Gastrocnemius medialis (tissue), 4 donors: ENCODE measurements at regions not wholly inside any gene's neighbourhood (a gene's known extent, or its start where the extent isn't known, plus 50 kb on each side); places are given as distances from the start of the nearest gene placed in this dataset.

ENCODE experiments used
- ATAC-seq, 2 donors: fragments of 150-250 bp; one replicate each; pipeline ENCODE4 v1.9.1; 2016
- DNase-seq, 2 donors: peaks; one replicate each; pipeline ENCODE4 v3.0.0-alpha.2; 2019
- H3K27ac ChIP-seq, 4 donors: fragments of 200-600 bp; sonication (generic); 1 replicate in 1 of 4; 2 replicates in 3 of 4; pipeline ENCODE4 v1.5.1; 2016 to 2018; ENCODE audit warnings: mild to moderate bottlenecking in 2 of 4, moderate library complexity in 1 of 4
- H3K27me3 ChIP-seq, 3 donors: fragments of 200-600 bp; sonication (generic) in 2 of 3; 1 replicate in 1 of 3; 2 replicates in 2 of 3; pipeline versions ENCODE4 v1.5.1 to v1.6.0; 2016 to 2019; ENCODE audit warnings: mild to moderate bottlenecking in 1 of 3, moderate library complexity in 1 of 3
- H3K36me3 ChIP-seq, 2 donors: fragments of 200-600 bp; sonication (generic) in 1 of 2; one replicate each; pipeline ENCODE4 v1.5.1; 2017 to 2018
- H3K4me1 ChIP-seq, 2 donors: fragments of 200-600 bp; sonication (generic) in 1 of 2; one replicate each; pipeline ENCODE4 v1.5.1; 2016 to 2017; ENCODE audit warnings: mild to moderate bottlenecking in 2 of 2
- H3K4me3 ChIP-seq, 4 donors: fragments of 200-600 bp; sonication (generic) in 3 of 4; 1 replicate in 1 of 4; 2 replicates in 3 of 4; pipeline ENCODE4 v1.5.1; 2016 to 2019; ENCODE audit warnings: mild to moderate bottlenecking in 2 of 4
- H3K9me3 ChIP-seq, 3 donors: fragments of 200-600 bp; sonication (generic) in 2 of 3; 1 replicate in 1 of 3; 2 replicates in 2 of 3; pipeline ENCODE4 v1.5.1; 2016 to 2019
- POLR2A ChIP-seq, 2 donors: fragments of 450-650 bp; IDR thresholded peaks; one replicate each; pipeline ENCODE4 v1.6.1; 2017; ENCODE audit warnings: antibody characterized with exemption in 2 of 2, mild to moderate bottlenecking in 2 of 2, moderate library complexity in 2 of 2
- in situ Hi-C, 4 donors: fragments of 200-750 bp; cut with MboI; loops; one replicate each; pipeline versions ENCODE4 v1.15.0 to v1.8.0; 2017; ENCODE audit warnings: low sequenced_read_pairs in 4 of 4
- intact Hi-C: fragments of 100-400 bp; cut with DNase I; formaldehyde crosslinking; loops from one replicate; pipeline ENCODE4 v1.15.1; 2023; ENCODE audit warnings: low total_unique reads
- TF ChIP-seq, protein P1 (sequence below), 5 experiments: fragments of 450-650 bp in 3 of 5; fragments of 200-600 bp in 2 of 5; sonication (generic) in 2 of 5; IDR thresholded peaks in 4 of 5; conservative IDR thresholded peaks in 1 of 5; 1 replicate in 4 of 5; 2 replicates in 1 of 5; pipeline ENCODE4 v1.5.1; 2016 to 2019; ENCODE audit warnings: antibody characterized with exemption in 5 of 5, mild to moderate bottlenecking in 3 of 5, moderate library complexity in 3 of 5

- intact Hi-C loops, result no loop called here
- no peaks in the 10 kb centered on the region for H3K27me3 ChIP-seq
- no peak for TF ChIP-seq POLR2A (IDR thresholded peaks at IDR 0.05)
- TF ChIP-seq, protein P1, sequence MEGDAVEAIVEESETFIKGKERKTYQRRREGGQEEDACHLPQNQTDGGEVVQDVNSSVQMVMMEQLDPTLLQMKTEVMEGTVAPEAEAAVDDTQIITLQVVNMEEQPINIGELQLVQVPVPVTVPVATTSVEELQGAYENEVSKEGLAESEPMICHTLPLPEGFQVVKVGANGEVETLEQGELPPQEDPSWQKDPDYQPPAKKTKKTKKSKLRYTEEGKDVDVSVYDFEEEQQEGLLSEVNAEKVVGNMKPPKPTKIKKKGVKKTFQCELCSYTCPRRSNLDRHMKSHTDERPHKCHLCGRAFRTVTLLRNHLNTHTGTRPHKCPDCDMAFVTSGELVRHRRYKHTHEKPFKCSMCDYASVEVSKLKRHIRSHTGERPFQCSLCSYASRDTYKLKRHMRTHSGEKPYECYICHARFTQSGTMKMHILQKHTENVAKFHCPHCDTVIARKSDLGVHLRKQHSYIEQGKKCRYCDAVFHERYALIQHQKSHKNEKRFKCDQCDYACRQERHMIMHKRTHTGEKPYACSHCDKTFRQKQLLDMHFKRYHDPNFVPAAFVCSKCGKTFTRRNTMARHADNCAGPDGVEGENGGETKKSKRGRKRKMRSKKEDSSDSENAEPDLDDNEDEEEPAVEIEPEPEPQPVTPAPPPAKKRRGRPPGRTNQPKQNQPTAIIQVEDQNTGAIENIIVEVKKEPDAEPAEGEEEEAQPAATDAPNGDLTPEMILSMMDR (IDR thresholded peaks at IDR 0.05 in 4 of 5, conservative IDR thresholded peaks at IDR 0.05 in 1 of 5), result no peak
Observed at GRCh38 chr5:135662061-135662481, 83.3 kb upstream of the CXCL14 start.

GRCh38 chr5:135660826-135661575, 82.2 kb upstream of the CXCL14 start:
- Histone ChIP-seq H3K4me1 (peaks cover 4 to 10% of the 10 kb centered on the region in 2 donors), H3K36me3 (no peaks in the 10 kb centered on the region), H3K4me3 (no peak overlapping the region), H3K27me3 (no peaks in the 10 kb centered on the region), H3K9me3 (no peaks in the 10 kb centered on the region), H3K27ac (no peak overlapping the region)
- intact Hi-C loops, result no loop called here
- TF ChIP-seq POLR2A (IDR thresholded peaks at IDR 0.05), result no peak
- TF ChIP-seq, protein P1 (IDR thresholded peaks at IDR 0.05 in 4 of 5, conservative IDR thresholded peaks at IDR 0.05 in 1 of 5), result no peak
- DNase-seq (no peak), ATAC-seq (no peak)
- in situ Hi-C loops, result no loop called here

More at GRCh38 chr5:135662061-135662481, 83.3 kb upstream of the CXCL14 start:
- Histone ChIP-seq H3K4me1 (peaks cover 4 to 7% of the 10 kb centered on the region in 2 donors), H3K36me3 (no peaks in the 10 kb centered on the region), H3K27ac (no peak overlapping the region), H3K4me3 (no peak overlapping the region), H3K9me3 (no peaks in the 10 kb centered on the region)
- no peak for ATAC-seq
- DNase-seq, result no peak
- in situ Hi-C loops, result no loop called here

- DNase-seq (no peak), ATAC-seq (no peak)
- intact Hi-C loops (no loop called here), in situ Hi-C loops (no loop called here)
- no peak overlapping the region for H3K27ac ChIP-seq
- H3K27me3 ChIP-seq, result no peaks in the 10 kb centered on the region
- H3K4me3 ChIP-seq, result no peak overlapping the region
- TF ChIP-seq, protein P1 (IDR thresholded peaks at IDR 0.05 in 4 of 5, conservative IDR thresholded peaks at IDR 0.05 in 1 of 5), result no peak
- TF ChIP-seq POLR2A (IDR thresholded peaks at IDR 0.05), result no peak
- H3K4me1 ChIP-seq, result peaks cover 4 to 10% of the 10 kb centered on the region in 2 donors
- H3K36me3 ChIP-seq, result no peaks in the 10 kb centered on the region
- H3K9me3 ChIP-seq, result no peaks in the 10 kb centered on the region
Observed at GRCh38 chr5:135657536-135658305, 78.9 kb upstream of the CXCL14 start.

GRCh38 chr5:135655468-135655815, 76.7 kb upstream of the CXCL14 start:
- Histone ChIP-seq H3K9me3 (no peaks in the 10 kb centered on the region), H3K27me3 (no peaks in the 10 kb centered on the region), H3K36me3 (no peaks in the 10 kb centered on the region), H3K4me3 (no peak overlapping the region), H3K4me1 (peaks cover 4 to 10% of the 10 kb centered on the region in 2 donors), H3K27ac (no peak overlapping the region)
- intact Hi-C loops, result no loop called here
- DNase-seq (no peak), ATAC-seq (no peak)
- TF ChIP-seq, protein P1 (IDR thresholded peaks at IDR 0.05 in 4 of 5, conservative IDR thresholded peaks at IDR 0.05 in 1 of 5), result no peak
- TF ChIP-seq POLR2A (IDR thresholded peaks at IDR 0.05), result no peak
- in situ Hi-C loops, result no loop called here
